ENCODE measurements at regions not wholly inside any gene's neighbourhood (a gene's known extent, or its start where the extent isn't known, plus 50 kb on each side); places are given as distances from the start of the nearest gene placed in this dataset.

GRCh38 chr7:84390845-84391244, 196.3 kb upstream of the SEMA3A start:
- no peak for DNase-seq (ENCODE audit: low read depth)

GRCh38 chr7:84389242-84389641, 194.7 kb upstream of the SEMA3A start:
- no peak for DNase-seq (ENCODE audit: low read depth)

GRCh38 chr7:84387595-84387994, 193.0 kb upstream of the SEMA3A start:
- no peak for DNase-seq (ENCODE audit: low read depth)

- DNase-seq (ENCODE audit: low read depth) = no peak
Observed at GRCh38 chr7:84384417-84384816, 189.8 kb upstream of the SEMA3A start.

- DNase-seq (ENCODE audit: low read depth) = no peak
Observed at GRCh38 chr7:84379446-84379845, 184.9 kb upstream of the SEMA3A start.

GRCh38 chr7:84372712-84373111, 178.1 kb upstream of the SEMA3A start:
- DNase-seq (ENCODE audit: low read depth) = no peak

GRCh38 chr7:84372155-84372621, 177.6 kb upstream of the SEMA3A start:
- peak; percentile 94 for DNase-seq (ENCODE audit: low read depth)

- DNase-seq (ENCODE audit: low read depth) = no peak
Observed at GRCh38 chr7:84370114-84370513, 175.5 kb upstream of the SEMA3A start.

GRCh38 chr7:84368122-84368521, 173.5 kb upstream of the SEMA3A start:
- DNase-seq (ENCODE audit: low read depth) = no peak

- DNase-seq (ENCODE audit: low read depth) = no peak
Observed at GRCh38 chr7:84364708-84365107, 170.1 kb upstream of the SEMA3A start.

- no peak for DNase-seq (ENCODE audit: low read depth)
Observed at GRCh38 chr7:84363741-84364140, 169.2 kb upstream of the SEMA3A start.

GRCh38 chr7:84362828-84363227, 168.2 kb upstream of the SEMA3A start:
- no peak for DNase-seq (ENCODE audit: low read depth)

- no peak for DNase-seq (ENCODE audit: low read depth)
Observed at GRCh38 chr7:84362360-84362759, 167.8 kb upstream of the SEMA3A start.

- peak; percentile 3 for DNase-seq (ENCODE audit: low read depth)
Observed at GRCh38 chr7:84354866-84355265, 160.3 kb upstream of the SEMA3A start.

- DNase-seq (ENCODE audit: low read depth) = no peak
Observed at GRCh38 chr7:84354030-84354429, 159.4 kb upstream of the SEMA3A start.

GRCh38 chr7:84339306-84339705, 144.7 kb upstream of the SEMA3A start:
- no peak for DNase-seq (ENCODE audit: low read depth)

GRCh38 chr7:84337429-84337828, 142.8 kb upstream of the SEMA3A start:
- DNase-seq (ENCODE audit: low read depth) = peak; percentile 15

- no peak for DNase-seq (ENCODE audit: low read depth)
Observed at GRCh38 chr7:84336766-84337165, 142.2 kb upstream of the SEMA3A start.

GRCh38 chr7:84336303-84336702, 141.7 kb upstream of the SEMA3A start:
- DNase-seq (ENCODE audit: low read depth) = no peak

- no peak for DNase-seq (ENCODE audit: low read depth)
Observed at GRCh38 chr7:84331616-84332015, 137.0 kb upstream of the SEMA3A start.

- DNase-seq (ENCODE audit: low read depth) = no peak
Observed at GRCh38 chr7:84328571-84328970, 134.0 kb upstream of the SEMA3A start.

- no peak for DNase-seq (ENCODE audit: low read depth)
Observed at GRCh38 chr7:84324136-84324630, 129.6 kb upstream of the SEMA3A start.

GRCh38 chr7:84317536-84317935, 122.9 kb upstream of the SEMA3A start:
- peak; percentile 30 for DNase-seq (ENCODE audit: low read depth)

GRCh38 chr7:84314263-84314662, 119.7 kb upstream of the SEMA3A start:
- DNase-seq (ENCODE audit: low read depth) = no peak

- DNase-seq (ENCODE audit: low read depth) = no peak
Observed at GRCh38 chr7:84304407-84304806, 109.8 kb upstream of the SEMA3A start.
